Bone marrow (tissue), 2 donors: ENCODE measurements at regions not wholly inside any gene's neighbourhood (a gene's known extent, or its start where the extent isn't known, plus 50 kb on each side); places are given as distances from the start of the nearest gene placed in this dataset.
A peak's percentile ranks its signal among the peaks of the same experiment; 100 is the strongest.
"Not testable (repeated sequence)": the region's sequence is repeated elsewhere in the genome, so short reads cannot be mapped to it uniquely, and the experiment has no call there.

ENCODE experiments used
- DNase-seq, 2 donors: peaks; one replicate each; lab custom pipeline; 2025; lab: John Stamatoyannopoulos, UW

GRCh38 chr7:6938284-6938683 is 112.2 kb upstream of the CCZ1B start:
- not testable (repeated sequence) for DNase-seq

DNA sequence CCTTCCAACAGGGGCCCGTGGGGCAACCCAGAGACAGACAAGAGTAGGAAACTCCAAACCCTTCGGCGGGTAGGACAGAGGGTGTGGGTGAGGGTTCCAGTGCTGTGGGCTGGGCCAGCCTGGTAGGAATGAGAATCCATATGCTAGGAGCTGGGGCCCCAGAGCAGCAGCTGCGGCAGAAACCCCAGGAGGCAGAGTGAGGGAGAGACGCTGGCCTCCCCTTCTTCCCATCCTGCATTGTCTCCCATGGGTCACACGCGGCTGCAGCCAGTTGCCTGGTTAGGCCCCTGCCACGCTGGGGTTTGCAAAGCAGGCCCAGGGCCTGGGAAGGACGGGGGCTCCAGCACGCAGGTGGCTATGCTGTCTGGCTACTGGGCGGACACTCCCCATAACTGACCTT is 113.1 kb upstream of the CCZ1B start:
- DNase-seq, result not testable (repeated sequence)

- DNase-seq, result not testable (repeated sequence)
Observed at GRCh38 chr7:6939896-6940295, 113.8 kb upstream of the CCZ1B start.

GRCh38 chr7:6946873-6947272 is 120.8 kb upstream of the CCZ1B start:
- not testable (repeated sequence) for DNase-seq

GRCh38 chr7:6950231-6950630 is 124.2 kb upstream of the CCZ1B start:
- DNase-seq, result not testable (repeated sequence)

DNA sequence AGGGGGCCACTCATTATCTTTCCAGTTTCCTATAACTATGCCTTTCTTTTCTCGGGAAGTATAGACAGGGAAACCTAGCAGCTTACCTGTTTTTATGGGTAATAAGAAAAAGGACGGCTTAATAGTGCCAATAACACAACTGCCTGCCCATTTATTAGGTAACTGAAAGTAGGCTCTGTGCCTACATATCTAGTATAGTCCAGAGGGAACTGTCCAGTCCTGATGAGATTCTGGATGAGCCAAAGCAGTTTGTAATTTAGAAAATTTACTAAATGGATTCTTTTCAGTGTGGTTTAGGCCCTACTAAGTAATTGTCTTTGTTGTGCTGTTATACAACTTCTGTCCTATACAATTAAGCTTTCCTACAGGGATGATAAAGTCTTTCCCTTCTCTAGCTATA is 125.5 kb upstream of the CCZ1B start:
- not testable (repeated sequence) for DNase-seq

DNA sequence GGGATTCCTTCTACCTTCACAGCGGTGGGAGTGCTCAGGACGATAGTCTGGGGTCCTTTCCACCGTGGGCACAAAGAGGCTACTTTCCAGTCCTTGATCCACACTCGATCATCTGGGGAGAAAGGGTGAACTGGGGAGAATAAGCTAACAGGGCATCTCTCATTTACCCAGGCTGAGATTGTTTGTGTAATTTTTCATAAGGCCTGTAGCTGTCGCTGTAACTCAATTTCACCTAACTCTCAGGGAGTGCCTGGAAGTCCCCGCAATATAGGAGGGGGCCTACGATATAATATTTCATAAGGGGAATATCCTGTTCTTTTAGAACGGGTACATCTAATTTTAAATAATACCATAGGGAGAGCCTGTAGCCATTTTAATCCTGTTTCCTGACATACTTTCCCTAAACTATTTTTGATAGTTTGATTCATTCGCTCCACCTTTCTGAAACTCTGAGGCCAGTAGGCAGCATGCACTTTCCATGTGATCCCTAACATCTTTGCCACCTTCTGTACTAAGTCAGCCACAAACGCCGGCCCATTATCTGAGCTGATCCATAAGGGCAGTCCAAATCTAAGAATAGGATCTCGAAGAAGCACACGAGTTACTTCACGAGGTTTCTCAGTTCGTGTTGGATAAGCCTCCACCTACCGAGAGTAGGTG is 127.2 kb upstream of the CCZ1B start:
- not testable (repeated sequence) for DNase-seq

GRCh38 chr7:6953798-6954181 is 127.7 kb upstream of the CCZ1B start:
- not testable (repeated sequence) for DNase-seq

DNA sequence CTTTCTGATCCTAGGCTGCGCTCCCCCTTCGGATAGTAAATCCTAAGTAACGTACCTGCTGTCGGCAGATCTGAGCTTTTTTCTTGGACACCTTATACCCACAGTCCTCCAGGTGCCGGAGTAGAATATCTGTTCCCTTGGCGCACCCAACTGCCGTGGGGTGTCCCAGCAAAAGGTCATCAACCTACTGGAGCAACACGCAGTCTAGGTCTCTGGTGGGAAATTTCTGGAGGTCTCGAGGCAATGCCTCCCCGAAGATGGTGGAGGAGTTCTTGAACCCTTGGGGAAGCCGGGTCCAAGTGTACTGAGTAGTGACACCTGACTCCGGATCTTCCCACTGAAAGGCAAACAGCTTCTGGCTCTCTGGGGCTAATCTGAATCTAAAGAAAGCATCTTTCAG is 129.3 kb upstream of the CCZ1B start:
- DNase-seq, result not testable (repeated sequence)

- DNase-seq, result not testable (repeated sequence)
Observed at GRCh38 chr7:6955990-6956566, 130.0 kb upstream of the CCZ1B start.

DNA sequence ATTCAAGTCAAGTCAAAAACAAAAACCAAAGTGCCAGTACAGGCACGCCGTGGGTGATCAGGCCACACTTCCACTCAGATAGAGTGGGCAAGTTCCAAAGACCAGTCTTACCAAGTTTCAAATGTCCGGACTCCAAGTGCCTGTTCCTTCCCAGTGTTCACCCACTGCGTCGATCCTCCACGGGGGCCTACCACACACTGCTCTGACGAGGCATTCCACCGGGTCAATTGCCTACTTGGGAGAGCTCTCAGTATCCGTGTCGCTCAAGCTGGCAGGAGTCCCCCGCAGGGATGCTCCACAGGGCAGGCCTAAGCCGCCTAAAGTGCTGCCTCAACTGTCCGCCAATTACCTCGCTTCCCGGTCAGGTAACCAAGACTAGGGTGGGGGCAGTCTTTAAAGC is 132.3 kb upstream of the CCZ1B start:
- not testable (repeated sequence) for DNase-seq

- not testable (repeated sequence) for DNase-seq
Observed at GRCh38 chr7:6959942-6960341, 133.9 kb upstream of the CCZ1B start.

- not testable (repeated sequence) for DNase-seq
Observed at GRCh38 chr7:6962871-6963270, 136.8 kb upstream of the CCZ1B start.

GRCh38 chr7:6965051-6965450 is 139.0 kb upstream of the CCZ1B start:
- DNase-seq, result peak in 1 of 2 donors; percentile 0

DNA sequence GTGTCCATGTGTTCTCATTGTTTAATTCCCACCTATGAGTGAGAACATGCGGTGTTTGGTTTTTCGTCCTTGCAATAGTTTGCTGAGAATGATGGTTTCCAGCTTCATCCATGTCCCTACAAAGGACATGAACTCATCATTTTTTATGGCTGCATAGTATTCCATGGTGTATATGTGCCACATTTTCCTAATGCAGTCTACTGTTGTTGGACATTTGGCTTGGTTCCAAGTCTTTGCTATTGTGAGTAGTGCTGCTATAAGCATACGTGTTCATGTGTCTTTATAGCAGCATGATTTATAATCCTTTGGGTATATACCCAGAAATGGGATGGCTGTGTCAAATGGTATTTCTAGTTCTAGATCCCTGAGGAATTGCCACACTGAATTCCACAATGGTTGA is 144.1 kb upstream of the CCZ1B start:
- DNase-seq, result not testable (repeated sequence)

DNA sequence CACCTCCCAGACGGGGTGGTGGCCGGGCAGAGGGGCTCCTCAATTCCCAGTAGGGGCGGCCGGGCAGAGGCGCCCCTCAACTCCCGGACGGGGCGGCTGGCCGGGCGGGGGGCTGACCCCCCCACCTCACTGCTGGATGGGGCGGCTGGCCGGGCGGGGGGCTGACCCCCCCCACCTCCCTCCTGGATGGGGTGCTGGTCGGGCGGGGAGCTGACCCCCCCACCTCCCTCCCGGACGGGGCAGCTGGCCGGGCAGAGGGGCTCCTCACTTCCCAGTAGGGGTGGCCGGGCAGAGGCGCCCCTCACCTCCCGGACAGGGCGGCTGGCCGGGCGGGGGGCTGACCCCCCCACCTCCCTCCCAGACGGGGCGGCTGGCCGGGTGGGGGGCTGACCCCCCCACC is 148.8 kb upstream of the CCZ1B start:
- DNase-seq, result not testable (repeated sequence)

DNA sequence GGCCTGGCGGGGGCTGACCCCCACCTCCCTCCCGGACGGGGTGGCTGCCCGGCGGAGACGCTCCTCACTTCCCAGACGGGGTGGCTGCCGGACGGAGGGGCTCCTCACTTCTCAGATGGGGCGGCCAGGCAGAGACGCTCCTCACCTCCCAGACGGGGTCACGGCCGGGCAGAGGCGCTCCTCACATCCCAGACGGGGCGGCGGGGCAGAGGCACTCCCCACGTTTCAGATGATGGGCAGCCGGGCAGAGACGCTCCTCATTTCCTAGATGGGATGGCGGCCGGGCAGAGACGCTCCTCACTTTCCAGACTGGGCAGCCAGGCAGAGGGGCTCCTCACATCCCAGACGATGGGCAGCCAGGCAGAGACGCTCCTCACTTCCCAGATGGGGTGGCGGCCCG is 149.3 kb upstream of the CCZ1B start:
- not testable (repeated sequence) for DNase-seq

DNA sequence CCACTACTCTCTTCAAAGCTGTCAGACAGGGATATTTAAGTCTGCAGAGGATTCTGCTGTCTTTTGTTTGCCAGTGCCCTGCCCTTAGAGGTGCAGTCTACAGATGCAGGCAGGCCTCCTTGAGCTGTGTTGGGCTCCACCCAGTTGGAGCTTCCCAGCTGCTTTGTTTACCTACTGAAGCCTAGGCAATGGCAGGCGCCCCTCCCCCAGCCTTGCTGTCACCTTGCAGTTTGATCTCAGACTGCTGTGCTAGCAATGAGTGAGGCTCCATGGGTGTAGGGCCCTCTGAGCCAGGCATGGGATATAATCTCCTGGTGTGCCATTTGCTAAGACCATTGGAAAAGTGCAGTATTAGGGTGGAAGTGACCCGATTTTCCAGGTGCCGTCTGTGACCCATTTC is 151.3 kb upstream of the CCZ1B start:
- DNase-seq, result not testable (repeated sequence)

- not testable (repeated sequence) for DNase-seq
Observed at GRCh38 chr7:6978326-6978725, 152.3 kb upstream of the CCZ1B start.

DNA sequence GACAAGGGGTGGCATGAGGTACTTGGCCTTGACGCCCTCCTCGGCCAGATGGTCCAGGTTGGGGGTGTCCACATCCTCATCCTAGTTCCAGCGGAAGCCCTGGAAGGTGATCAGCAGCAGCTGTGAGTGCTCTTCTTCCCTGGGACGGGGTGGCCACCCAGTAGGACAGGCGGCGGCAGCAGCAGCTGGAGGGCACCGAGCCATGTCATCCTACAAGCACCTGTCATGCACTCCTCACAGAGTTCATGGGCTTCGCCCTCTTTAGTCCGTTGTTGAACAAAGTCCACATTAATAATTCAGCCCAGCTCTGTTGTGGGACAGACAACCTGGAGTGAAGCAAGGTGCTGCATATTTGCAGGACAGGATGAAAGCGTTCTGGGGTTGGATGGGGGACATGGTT is 153.4 kb upstream of the CCZ1B start:
- not testable (repeated sequence) for DNase-seq

- not testable (repeated sequence) for DNase-seq
Observed at GRCh38 chr7:6982375-6982774, 156.3 kb upstream of the CCZ1B start.

- DNase-seq, result not testable (repeated sequence)
Observed at GRCh38 chr7:6986892-6987291, 160.8 kb upstream of the CCZ1B start.

- DNase-seq, result not testable (repeated sequence)
Observed at GRCh38 chr7:6988608-6989007, 162.5 kb upstream of the CCZ1B start.

GRCh38 chr7:6989968-6990367 is 163.9 kb upstream of the CCZ1B start:
- DNase-seq, result not testable (repeated sequence)
